HepG2 (cell line): ENCODE measurements at regions not wholly inside any gene's neighbourhood (a gene's known extent, or its start where the extent isn't known, plus 50 kb on each side); places are given as distances from the start of the nearest gene placed in this dataset.

Experiments used
- ATAC-seq: fragments of 200-7000 bp; cut with Tn5 transposase; 3 replicates; pipeline ENCODE4 v1.9.1; 2020; ENCODE audit warnings: mild to moderate bottlenecking, moderate library complexity
- BruUV-seq: library from RNA; stranded (reverse); fragments of 400-500 nt; replicated peaks from 2 replicates; lab custom pipeline; 2021; lab: Mats Ljungman, UMichigan
- CTCF ChIA-PET: fragments of 300-600 bp; formaldehyde crosslinking; extraction: SDS; loops from one replicate; lab custom pipeline; 2021; ENCODE audit warnings: low total read pairs, inconsistent platforms, low intra/inter-chr PET ratio; lab: Yijun Ruan, JAX
- POLR2A ChIA-PET: fragments of 350-600 bp; sonication (Branson Sonifier 250); formaldehyde crosslinking; loops from one replicate; lab custom pipeline; 2020; ENCODE audit warnings: antibody characterized with exemption, inconsistent platforms; lab: Yijun Ruan, JAX
- DNase-seq: peaks from one replicate; pipeline ENCODE4 v3.0.0-alpha.2; 2015; ENCODE audit warnings: low spot score
- FAIRE-seq: peaks from 3 replicates; lab custom pipeline; 2011; peaks lifted over from hg19 to GRCh38; lab: Jason Lieb, UNC
- H2AFZ ChIP-seq: one replicate; pipeline ENCODE4 v1.6.1; 2011; ENCODE audit warnings: low read length, inconsistent platforms
- H3K27ac ChIP-seq: fragments of 300-600 bp; 3 replicates; pipeline ENCODE4 v1.8.0; 2011; ENCODE audit warnings: mixed run types, mild to moderate bottlenecking, mixed read lengths, low read length, inconsistent platforms; ENCODE audit not compliant: insufficient read depth; ENCODE audit errors: extremely low read length
- H3K27me3 ChIP-seq, 2 experiments: fragments of 200-600 bp in 1 of 2; 2 replicates in 1 of 2; 3 replicates in 1 of 2; pipeline versions ENCODE4 v1.6.0 to v1.8.0; 2011; ENCODE audit warnings: low read length in 2 of 2, mild to moderate bottlenecking in 2 of 2, moderate library complexity in 2 of 2, inconsistent platforms in 1 of 2; ENCODE audit not compliant: insufficient read depth in 2 of 2, control insufficient read depth in 1 of 2
- H3K36me3 ChIP-seq, 2 experiments: fragments of 200-600 bp in 1 of 2; replicated peaks in 1 of 2; 2 replicates in 1 of 2; 3 replicates in 1 of 2; pipeline versions ENCODE4 v1.5.1 to v1.8.0; 2011; ENCODE audit warnings: low read length in 2 of 2, inconsistent platforms in 1 of 2; ENCODE audit not compliant: insufficient read depth in 2 of 2, control insufficient read depth in 1 of 2
- H3K4me1 ChIP-seq: 2 replicates; pipeline ENCODE4 v1.5.1; 2012; ENCODE audit warnings: low read length, inconsistent platforms; ENCODE audit not compliant: insufficient read depth
- H3K4me2 ChIP-seq: 2 replicates; pipeline ENCODE4 v1.6.0; 2011; ENCODE audit warnings: low read depth, low read length, inconsistent platforms
- H3K4me3 ChIP-seq, 3 experiments: fragments of 200-600 bp in 1 of 3; sonication (generic), shearing (Covaris generic) in 1 of 3; replicated peaks in 1 of 3; 2 replicates each; pipeline ENCODE4 v1.5.1; 2011 to 2016; ENCODE audit warnings: low read length in 3 of 3, inconsistent platforms in 2 of 3, low read depth in 2 of 3, mild to moderate bottlenecking in 2 of 3, control low read depth in 1 of 3, mixed read lengths in 1 of 3; ENCODE audit not compliant: insufficient read depth in 1 of 3
- H3K79me2 ChIP-seq: one replicate; pipeline ENCODE4 v1.6.1; 2011; ENCODE audit warnings: low read length, inconsistent platforms; ENCODE audit not compliant: insufficient read depth
- H3K9ac ChIP-seq: 2 replicates; pipeline ENCODE4 v1.6.0; 2011; ENCODE audit warnings: mild to moderate bottlenecking, low read depth, low read length, inconsistent platforms; ENCODE audit not compliant: insufficient read depth
- H3K9me3 ChIP-seq: 2 replicates; pipeline ENCODE4 v1.5.1; 2012; ENCODE audit warnings: mild to moderate bottlenecking, low read length
- H4K20me1 ChIP-seq: 2 replicates; pipeline ENCODE4 v1.6.0; 2011; ENCODE audit warnings: inconsistent platforms, mild to moderate bottlenecking, low read length, moderate library complexity; ENCODE audit not compliant: insufficient read depth
- CAMTA2 ChIP-seq: sonication (generic); formaldehyde crosslinking; IDR thresholded peaks from 2 replicates; pipeline ENCODE4 v1.4.0; 2020; ENCODE audit warnings: mild to moderate bottlenecking, missing genetic modification reagents, borderline replicate concordance
- ETV5 ChIP-seq: IDR thresholded peaks from 2 replicates; pipeline ENCODE4 v1.6.1; 2018; ENCODE audit warnings: missing biosample characterization, missing genetic modification reagents, inconsistent platforms, borderline replicate concordance
- FOXO4 ChIP-seq: sonication (generic); formaldehyde crosslinking; conservative IDR thresholded peaks from 2 replicates; pipeline ENCODE4 v1.8.1; 2023; ENCODE audit warnings: missing genetic modification reagents
- GTF2F1 ChIP-seq: fragments of 150-350 bp; IDR thresholded peaks from 2 replicates; pipeline ENCODE4 v1.6.1; 2014; ENCODE audit warnings: low read length
- HOMEZ ChIP-seq: IDR thresholded peaks from 2 replicates; pipeline ENCODE4 v1.6.1; 2016; ENCODE audit warnings: low read depth
- ZNF354B ChIP-seq: sonication (generic); formaldehyde crosslinking; IDR thresholded peaks from 2 replicates; pipeline ENCODE4 v1.8.0; 2022; ENCODE audit warnings: mild to moderate bottlenecking, missing genetic modification reagents
- ZNF781 ChIP-seq: sonication (generic); formaldehyde crosslinking; IDR thresholded peaks from 2 replicates; pipeline ENCODE4 v1.5.1; 2020; ENCODE audit warnings: borderline replicate concordance, mild to moderate bottlenecking, missing genetic modification reagents; ENCODE audit errors: not compliant biosample characterization
- WGBS: methylation state at CpG from one replicate; pipeline ENCODE4 v1.1.6; 2017; ENCODE audit warnings: low lambda C conversion rate; 5-methylcytosine and 5-hydroxymethylcytosine counted together
- in situ Hi-C: cut with HindIII; loops from 2 replicates; pipeline ENCODE4 v1.10.0; 2017; ENCODE audit warnings: low pct_unique_long_range_greater_than_20kb; ENCODE audit not compliant: extremely low pct_ligation_motif_present
- intact Hi-C: fragments of 100-400 bp; cut with micrococcal nuclease; formaldehyde crosslinking; loops from one replicate; pipeline ENCODE4 v1.10.0; 2022; ENCODE audit not compliant: unreplicated experiment

- no peak for DNase-seq
- no peak for ATAC-seq
- H3K4me2 ChIP-seq, result no peak overlapping the region
- H3K36me3 ChIP-seq, result no peaks in the 10 kb centered on the region
- CTCF ChIA-PET, result no interaction called here
- H3K27me3 ChIP-seq, result no peaks in the 10 kb centered on the region
- no peak overlapping the region for H2AFZ ChIP-seq
- no peak overlapping the region for H3K4me3 ChIP-seq
- no peak overlapping the region for H3K9ac ChIP-seq
- POLR2A ChIA-PET, result no interaction called here
- FAIRE-seq, result no peak
- no TSS peak for BruUV-seq
- peaks cover 61% of the 10 kb centered on the region for H3K4me1 ChIP-seq
- H3K79me2 ChIP-seq, result no peaks in the 10 kb centered on the region
- TF ChIP-seq ZNF781 (CRISPR knock-in tag) (no peak), ZNF354B (no peak)
- no peak overlapping the region for H3K27ac ChIP-seq
- intact Hi-C loops (no loop called here), in situ Hi-C loops (no loop called here)
- no peaks in the 10 kb centered on the region for H4K20me1 ChIP-seq
- no peaks in the 10 kb centered on the region for H3K9me3 ChIP-seq
- WGBS, result 72% methylated on average over 3 of the region's 3 CpGs
Measured at GRCh38 chr9:82590845-82591244, 472.1 kb downstream of the RASEF start.

GRCh38 chr9:82593501-82593900 is 469.4 kb downstream of the RASEF start:
- Histone ChIP-seq H4K20me1 (no peaks in the 10 kb centered on the region), H3K36me3 (no peaks in the 10 kb centered on the region), H3K27ac (no peak overlapping the region), H3K4me2 (no peak overlapping the region), H3K4me1 (peaks cover 60% of the 10 kb centered on the region), H3K9me3 (no peaks in the 10 kb centered on the region), H3K79me2 (no peaks in the 10 kb centered on the region), H3K9ac (no peak overlapping the region), H3K27me3 (no peaks in the 10 kb centered on the region), H3K4me3 (no peak overlapping the region), H2AFZ (no peak overlapping the region)
- POLR2A ChIA-PET, result no interaction called here
- ATAC-seq (no peak), FAIRE-seq (no peak), DNase-seq (no peak)
- intact Hi-C loops, result no loop called here
- in situ Hi-C loops, result no loop called here
- WGBS, result 78% methylated on average over 5 of the region's 5 CpGs
- BruUV-seq, result no TSS peak
- TF ChIP-seq GTF2F1, result no peak
- no peak for TF ChIP-seq ETV5 (CRISPR knock-in tag)
- no peak for TF ChIP-seq CAMTA2 (CRISPR knock-in tag)
- no peak for TF ChIP-seq FOXO4
- no peak for TF ChIP-seq HOMEZ (CRISPR knock-in tag)
- CTCF ChIA-PET, result no interaction called here
